CD4-positive, alpha-beta T cell treated with Interleukin-6 for 4 hours (primary cell): ENCODE measurements at regions not wholly inside any gene's neighbourhood (a gene's known extent, or its start where the extent isn't known, plus 50 kb on each side); places are given as distances from the start of the nearest gene placed in this dataset.

Source experiments
- DNase-seq: peaks from one replicate; pipeline ENCODE4 v3.0.0-alpha.2; 2020; ENCODE audit warnings: mixed read lengths

DNA sequence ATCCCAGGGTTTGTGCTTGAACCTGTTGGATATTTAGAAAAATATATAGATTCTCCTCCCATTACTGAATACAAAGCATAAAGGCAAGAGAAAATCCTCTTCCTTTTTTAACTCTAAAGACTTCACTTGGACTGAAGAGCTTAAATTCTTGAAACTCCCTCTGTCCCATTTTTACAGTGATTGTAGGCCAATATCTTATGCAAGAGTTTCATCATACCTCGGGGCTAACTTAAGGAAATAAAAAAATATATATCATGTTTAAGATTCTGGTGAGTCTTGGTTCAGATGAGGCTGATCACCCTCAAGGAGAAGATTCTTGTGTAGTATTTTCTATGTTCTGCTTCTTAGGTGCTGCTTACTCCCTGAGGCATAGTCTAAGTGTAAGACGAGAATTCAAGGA, 1449.6 kb downstream of the C4orf33 start:
- DNase-seq = no peak

DNA sequence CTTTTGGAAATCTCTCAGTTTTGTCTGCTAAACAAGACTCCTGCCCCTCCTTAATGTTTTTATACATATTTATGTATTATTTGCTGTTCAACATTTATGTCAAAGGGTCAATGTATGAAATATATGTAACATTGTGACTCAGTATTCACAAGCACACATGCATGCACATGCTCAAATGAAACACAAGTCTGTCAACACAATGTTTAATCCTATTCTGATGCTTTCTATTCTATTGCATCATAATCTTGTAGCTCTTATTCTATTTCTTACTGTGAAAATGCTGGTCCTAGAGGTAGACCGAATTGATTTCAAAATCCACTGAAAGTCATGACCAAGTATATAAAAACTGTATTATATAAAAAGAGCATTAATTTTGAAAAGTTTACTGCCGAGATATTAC, 1463.3 kb downstream of the C4orf33 start:
- DNase-seq = no peak

DNA sequence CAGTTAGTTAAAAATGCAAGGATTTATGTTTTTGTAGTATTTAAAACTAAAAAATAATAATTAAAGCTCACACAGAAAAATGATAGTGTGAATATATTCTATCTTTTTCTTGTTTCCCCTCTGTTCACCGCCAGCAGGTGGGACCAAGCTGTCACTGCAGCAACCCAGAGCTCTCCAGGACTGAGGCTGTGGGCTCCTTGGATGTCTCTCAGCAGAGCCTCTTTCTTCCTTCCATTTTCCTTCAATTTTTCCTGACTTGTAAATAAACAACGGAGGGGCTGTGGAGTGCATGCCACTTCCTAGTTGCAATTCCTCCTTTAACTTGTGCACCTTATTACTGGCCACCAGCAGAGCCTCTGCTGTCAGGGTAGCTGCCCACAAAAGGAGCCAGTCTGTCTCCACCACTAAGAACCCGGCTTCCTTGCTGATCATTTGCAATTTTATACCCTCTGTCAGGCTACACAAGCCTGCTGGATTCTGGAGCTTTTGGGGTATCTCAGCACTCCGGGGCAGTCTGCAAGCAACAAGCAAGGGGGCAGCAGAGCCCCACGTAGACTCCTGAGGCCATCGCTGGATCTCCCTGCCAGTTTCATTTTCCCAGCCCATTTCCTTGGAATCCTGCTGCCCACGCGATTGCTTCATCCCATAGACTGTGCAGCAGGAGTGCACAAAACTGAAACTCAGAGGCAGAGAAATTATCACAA, 1467.4 kb downstream of the C4orf33 start:
- no peak for DNase-seq

DNA sequence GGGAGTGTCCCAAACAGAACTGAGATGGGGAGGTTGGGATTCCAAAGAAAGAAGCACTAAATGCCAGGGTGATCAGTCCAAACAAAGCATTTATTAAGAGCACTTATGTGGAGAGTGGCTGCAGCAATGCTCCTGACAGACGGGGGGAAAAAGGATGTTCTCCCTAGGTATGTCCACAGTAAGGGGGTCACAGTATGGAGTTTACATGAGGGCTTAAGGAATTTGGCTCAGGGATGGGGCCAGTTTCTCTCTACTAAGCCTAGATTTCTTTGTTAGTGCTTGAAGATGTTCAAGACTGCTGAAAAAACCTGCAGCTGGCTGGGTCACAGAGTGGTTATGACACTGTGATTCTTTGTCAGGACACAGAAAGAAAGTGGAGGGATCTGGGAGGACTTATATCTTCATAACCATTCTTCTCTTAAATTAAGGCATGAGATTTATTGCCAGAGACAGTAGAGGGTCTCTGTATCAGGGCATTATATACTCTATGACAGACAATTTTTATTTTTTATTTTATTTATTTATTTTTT, 1468.0 kb downstream of the C4orf33 start:
- no peak for DNase-seq

DNA sequence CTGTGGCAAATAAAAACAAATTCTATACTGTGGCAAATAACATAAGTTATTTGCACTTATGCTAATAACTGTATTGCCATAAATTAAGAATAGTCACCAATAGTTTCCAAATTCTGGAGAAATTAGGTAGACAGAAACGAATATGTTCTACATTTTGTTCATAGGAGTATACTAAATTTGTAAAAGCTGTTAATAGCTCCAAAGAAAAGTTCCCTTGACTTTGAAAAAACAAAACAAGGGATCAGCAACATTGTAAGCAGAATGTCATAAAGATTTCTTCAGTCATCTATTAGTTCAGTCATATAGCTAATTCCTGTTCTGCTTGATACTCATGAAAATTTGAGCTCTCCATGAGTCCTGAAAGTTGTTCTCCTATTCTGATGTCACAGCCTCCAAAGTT, 1472.8 kb downstream of the C4orf33 start:
- DNase-seq = no peak

DNA sequence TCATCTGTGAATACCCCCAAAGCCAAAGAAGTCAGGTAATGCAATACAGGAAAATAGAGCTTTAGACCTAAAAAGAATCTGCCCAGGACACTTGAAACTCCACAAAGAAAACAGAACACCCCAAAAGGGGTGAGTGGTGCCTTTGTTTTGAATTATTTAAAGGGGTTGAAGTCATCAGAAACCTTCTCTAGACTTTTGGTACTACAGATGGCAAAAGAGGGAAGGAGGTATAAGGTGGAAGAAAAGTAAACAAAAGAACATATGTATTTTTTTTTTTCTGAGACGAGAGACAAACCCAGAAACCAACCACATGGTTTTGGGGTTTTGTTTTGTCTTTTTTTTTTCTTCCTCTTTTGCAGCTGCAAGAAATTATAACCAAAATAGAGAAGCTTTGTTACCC, 1477.8 kb downstream of the C4orf33 start:
- no peak for DNase-seq

DNA sequence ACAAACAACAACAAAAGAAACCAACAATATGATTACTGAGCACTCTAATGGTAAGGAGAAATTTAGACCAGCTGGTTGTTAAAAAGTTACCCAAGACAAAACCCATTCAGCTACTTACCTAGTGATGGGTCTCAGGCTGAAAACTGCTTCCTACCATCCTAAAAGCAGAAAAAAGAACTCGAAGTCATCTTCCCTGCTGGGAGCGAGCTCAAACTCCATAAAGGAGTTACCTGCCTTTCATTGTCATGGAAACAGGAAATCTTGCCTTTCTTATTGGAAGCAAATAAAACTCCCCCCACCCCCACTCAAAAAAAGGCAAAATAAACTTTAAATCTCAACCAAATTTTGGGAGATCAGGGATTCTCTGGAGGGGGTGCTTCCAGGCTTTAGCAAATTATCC, 1478.3 kb downstream of the C4orf33 start:
- no peak for DNase-seq

DNA sequence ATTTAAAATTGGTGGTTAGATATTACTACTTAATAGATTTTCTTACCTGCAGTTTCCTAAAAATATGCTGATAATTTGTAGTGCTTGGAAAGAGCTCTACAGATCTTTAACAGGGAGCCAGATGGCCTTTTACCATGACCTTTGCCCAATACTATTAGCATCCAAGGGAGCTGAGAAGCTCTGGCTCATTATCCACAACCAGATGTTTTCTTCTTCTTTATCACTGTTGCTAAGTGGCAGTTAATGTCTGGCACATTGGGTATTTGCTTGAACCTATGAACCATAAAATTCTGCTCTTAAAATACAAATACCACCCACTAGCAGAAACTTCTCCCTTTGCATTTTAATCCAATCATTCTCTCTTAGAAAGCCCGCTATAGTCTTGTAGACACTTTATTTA, 1480.3 kb downstream of the C4orf33 start:
- DNase-seq = no peak

DNA sequence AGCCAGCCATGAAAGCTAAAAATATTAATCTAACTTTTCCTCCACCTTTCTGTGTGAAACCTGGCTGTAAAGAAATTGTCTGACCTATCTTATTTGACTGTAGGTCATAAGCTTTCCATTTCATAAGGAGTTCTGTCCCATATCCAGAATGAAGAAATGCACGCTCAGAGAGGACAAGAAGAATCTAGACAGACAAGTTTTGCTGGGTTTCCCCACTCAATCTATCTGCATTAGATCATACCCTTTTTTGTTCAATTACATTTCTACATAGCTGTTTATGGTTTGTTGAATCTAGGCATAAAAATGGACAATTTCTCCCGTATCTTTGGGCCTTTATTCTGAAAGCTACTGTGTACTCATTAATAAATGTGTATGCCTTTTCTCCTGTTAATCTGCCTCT, 1495.1 kb downstream of the C4orf33 start:
- DNase-seq = no peak

DNA sequence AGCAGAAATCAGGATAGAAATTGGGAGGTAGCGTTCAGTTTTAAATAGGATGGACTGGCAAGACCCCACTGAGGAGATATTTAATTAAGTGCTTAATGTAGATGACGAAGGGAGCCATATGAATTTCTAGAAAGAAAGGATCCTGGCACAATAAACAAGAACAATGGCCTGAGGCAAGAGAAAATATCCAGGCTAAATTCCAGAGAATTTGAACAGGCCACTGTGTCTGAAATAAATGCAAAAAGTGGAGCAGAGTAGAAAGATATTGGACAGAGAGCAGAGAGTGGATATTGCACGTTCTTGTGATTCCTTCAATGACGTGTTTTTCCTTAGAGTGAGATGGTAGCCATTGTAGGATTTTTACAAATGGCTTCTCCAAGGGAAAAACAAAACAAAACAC, 1504.8 kb downstream of the C4orf33 start:
- no peak for DNase-seq

DNA sequence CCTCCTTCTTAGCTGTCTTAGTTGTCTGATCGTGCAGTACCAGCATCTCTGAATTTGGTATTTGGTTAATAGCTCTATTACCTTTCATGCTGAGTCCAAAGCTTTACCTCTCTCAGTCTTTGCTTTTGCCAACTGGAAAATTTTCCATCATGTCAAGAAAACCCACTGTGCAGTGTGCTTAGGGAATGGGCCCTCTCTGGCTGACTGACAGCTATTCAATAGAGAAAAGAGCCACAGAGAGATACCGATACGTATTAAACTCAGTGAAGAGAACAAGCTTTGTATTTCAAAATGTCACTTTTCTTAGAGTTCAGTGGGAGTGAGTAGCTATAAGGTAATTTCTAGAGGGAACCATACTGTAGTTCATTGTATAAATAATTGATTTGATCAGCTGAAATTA, 1507.1 kb downstream of the C4orf33 start:
- no peak for DNase-seq

DNA sequence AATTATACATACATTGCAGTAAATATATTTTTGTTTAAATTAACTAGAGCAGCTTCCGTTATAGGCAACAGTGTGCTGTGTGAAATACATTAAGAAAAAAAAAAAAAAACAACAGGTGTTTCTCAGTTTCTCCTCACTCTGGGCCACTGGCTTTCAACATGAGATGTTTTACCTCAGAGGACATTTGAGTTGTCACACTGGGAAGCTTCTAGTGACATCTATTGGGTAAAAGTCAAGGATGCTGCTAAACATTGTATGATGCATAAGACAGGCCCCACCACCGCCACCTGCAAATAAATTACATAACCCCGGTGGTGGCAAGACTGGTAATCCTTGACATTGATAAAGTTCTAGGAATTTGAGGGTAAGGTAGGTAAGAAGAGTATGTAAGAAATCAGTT, 1512.2 kb downstream of the C4orf33 start:
- no peak for DNase-seq

DNA sequence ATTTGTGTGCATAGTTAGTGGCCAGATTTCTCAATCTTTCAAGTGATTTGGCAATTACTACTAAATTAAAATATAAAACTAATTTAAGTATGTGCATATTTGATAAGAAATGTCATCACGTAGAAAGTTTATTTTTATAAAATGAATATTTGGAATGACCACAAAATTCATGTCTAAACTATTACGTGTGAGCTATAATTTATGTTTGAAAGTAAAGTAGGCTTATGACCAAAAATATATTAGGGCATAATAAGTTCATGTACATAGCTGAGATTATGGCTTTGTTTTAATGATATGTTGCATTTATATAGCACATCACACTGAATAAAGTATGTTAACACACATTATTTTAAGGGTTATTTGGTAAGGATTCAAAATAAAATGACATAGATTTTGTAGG, 1532.6 kb downstream of the C4orf33 start:
- no peak for DNase-seq

DNA sequence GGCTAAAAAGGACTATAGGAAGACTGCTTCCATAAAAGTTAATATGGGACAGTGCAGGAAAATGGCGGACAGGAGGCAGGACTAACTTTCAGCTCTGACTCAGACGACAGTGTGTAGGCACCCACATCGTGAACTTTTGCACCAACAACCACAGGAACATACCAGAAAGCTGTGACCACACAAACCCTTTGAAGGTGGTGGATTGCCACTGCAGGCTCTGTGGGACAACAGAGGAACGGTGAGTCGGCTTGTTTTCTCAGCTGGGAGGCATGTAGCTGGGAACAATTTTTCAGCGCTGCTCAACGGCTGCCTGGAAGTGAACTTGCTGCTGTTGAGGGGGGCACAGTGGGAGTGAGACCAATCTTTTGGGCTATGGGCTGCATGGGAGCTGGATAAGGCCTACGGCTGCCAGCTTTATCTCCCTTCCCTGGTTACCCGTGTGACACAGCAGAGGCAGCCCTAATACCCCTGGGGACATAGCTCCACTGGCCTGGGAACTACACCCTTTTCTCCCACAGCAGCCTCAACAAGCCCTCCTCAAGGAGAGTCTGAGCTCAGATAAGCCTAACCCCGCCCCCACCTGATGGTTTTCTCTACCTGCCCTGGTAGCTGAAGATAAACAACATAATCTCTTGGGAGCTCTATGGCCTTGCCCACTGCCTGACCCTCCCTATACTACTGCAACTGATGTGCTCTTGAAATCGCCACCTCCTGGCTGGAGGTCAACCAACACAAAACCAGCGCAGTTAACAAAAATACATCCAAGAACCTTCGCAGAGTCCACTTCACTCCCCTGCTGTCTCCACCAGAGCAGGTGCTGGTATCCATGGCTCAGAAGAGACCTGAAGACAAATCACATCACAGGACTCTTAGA, 1537.0 kb downstream of the C4orf33 start:
- DNase-seq = no peak

DNA sequence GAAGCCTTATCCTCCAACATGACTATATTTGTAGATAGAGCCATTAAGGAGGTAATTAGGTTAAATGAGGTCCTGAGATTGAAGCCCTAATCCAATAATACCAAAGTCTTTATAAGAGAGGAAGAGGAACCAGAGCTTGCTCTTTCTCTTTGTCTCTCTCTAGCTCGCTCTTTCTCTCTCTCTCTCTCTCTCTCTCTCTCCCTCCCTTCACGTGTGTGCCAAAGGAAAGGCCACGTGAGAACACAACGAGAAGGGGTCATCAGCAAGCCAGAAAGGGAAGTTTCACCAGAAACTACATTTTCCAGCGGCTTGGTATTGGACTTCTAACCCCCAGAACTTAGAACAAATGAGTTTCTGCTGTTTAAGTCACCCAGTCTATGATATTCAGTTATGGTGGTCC, 1540.5 kb downstream of the C4orf33 start:
- DNase-seq = no peak

DNA sequence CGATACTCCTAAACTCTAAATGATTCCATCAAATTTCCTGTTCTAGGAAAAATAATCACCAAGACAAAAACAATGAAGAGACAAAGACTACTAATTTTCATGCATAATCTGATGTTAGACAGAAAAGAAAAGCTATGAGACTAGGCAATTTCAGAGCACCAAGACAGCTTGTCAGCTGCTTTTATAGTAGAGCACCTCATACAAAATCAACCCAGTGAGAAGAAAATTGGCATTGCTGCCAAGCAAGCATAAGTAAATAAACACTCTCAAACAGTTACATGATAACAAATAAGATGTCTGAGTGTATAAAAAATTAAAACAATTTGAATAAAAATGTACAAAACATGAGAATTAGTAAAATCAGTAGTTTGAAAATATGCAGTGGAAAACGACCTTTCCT, 1544.6 kb downstream of the C4orf33 start:
- no peak for DNase-seq

DNA sequence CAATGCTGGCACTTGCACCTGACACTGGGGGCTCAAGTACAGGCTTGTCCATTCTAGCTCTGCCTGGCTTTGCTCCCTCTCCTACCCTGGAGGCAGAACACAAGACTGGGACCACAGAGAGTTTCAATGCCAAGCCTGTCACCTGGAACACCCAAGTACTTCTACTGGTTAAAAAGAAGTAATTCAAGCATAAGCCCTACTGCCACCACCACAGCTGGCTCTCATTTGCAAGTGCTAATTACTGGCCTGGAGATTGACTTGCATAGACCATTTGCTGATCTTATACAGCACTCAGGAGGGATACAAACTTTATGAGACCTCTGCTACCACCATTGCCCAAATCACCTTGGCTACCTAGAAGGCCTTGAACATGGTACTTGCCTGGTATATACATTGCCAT, 1550.9 kb downstream of the C4orf33 start:
- DNase-seq = no peak

DNA sequence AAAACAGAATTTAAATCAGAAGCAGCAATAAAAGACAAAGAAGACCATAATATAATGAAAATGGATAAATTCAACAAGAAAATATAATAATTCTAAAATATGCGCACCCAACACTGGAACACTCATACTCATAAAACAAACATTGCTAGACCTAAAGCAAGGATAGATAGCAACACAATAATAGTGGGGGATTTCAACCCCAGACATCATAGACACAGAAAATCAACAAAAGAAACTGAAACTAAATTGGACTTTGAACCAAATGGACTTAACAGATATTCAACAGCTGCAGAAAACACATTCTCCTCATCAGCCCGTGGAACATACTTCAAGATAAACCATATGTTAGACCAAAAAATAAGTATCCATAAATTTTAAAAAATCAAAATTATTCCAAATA, 1552.6 kb downstream of the C4orf33 start:
- DNase-seq = no peak

DNA sequence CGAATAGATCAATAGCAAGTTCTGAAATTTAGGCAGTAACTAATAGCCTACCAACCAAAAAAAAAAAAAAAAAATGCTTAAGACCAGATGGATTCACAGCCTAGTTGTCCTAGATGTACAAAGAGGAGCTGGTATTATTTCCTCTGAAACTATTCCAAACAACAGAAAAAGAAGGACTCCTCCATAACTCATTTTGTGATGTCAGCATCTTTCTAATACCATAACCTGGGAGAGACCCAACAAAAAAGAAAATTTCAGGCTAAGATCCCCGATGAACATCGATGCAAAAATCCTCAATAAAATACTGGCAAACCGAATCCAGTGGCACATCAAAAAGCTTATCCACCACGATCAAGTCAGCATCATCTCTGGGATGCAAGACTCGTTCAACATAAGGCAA, 1557.9 kb downstream of the C4orf33 start:
- no peak for DNase-seq

DNA sequence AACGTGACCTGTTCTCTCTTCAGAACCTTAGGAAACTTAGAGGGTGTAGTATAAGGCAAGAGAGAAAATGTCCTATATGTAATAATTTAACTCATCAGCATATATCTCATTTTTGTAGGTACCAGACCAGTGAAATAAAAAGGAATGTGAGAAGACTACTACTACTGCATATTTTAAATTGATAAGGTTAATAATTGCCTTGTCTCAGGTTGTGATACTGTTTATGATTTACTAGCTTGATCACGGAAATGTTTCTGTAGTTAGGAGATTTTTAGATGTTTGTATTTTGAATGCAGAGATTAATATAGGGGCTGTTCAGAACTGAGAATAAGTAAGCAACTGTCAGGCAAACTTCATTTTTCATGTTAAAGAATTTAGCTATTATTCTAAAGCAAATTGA, 1563.4 kb downstream of the C4orf33 start:
- no peak for DNase-seq

DNA sequence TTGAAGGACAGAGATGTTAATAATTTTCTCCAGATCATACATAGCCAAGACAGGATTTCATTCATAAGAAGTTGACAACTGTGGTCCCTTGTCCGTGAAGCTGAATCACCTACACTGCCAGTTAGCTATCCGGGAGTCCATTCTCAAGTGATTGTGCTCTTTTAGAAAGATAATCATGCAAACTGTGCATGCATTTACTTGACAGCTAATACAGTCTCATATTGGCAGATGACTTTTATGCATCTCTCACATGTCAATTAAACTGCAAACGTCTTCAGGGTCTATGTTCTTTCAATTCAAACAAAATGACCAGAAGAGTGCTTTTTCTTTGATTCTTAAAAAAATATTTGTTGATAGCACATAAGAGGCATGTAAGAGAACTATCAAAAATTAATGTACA, 1572.9 kb downstream of the C4orf33 start:
- DNase-seq = no peak

DNA sequence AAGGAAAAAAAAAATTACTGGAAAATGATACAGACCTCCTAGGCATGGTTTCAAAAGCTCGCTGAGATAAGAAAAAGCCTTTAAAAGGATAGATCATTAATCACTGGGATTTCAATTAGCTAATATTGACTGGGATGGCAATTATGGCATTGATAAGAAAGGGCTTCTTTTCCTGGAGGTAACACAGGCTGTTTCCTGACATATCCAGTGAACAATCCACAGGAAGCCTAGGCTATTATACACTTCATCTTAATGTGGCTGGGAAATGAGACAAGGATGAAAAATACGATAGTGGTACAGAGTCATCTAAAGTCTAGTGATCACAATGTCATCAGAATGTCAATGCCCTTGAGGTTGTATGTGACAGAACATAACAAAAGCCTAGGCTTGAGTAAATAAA, 1579.3 kb downstream of the C4orf33 start:
- DNase-seq = no peak

DNA sequence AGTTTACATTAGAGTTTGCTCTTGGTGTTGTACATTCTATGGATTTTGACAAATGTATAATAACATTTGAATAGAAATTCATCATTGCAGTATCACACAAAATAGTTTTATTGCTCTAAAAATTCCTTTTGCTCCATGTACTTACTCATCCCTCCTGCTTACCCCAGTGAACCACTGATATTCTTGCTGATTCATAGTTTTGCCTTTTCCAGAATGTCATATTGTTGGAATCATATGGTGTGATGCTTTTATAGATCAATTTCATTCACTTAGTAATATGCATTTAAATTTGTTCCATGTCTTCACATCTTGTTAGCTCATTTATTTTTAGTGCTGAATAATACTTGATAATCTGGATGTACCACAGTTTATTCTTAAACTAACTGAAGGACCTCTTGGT, 1593.2 kb downstream of the C4orf33 start:
- DNase-seq = no peak

DNA sequence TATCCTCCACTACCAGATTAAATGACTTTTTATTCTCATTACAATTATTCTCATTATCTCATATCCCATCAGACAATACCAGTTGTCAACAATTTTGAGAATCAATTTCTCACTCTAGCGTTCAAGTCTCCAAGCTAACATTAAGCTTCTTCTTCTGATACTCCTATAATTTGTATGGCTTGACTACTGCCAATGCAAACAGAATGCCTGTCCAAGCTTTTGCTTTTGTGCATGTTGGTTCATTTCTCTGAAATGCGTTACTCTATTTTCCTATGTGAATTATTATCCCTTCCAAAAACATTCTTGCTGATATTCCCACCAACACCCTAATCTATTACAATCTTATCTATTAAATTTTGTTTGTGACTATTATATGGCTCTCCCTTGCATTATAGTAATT, 1602.3 kb downstream of the C4orf33 start:
- DNase-seq = no peak
